DND-41 (cell line): ENCODE measurements at regions not wholly inside any gene's neighbourhood (a gene's known extent, or its start where the extent isn't known, plus 50 kb on each side); places are given as distances from the start of the nearest gene placed in this dataset.
"Not testable (repeated sequence)": the region's sequence is repeated elsewhere in the genome, so short reads cannot be mapped to it uniquely, and the experiment has no call there.

Source experiments
- EZH2 ChIP-seq: IDR thresholded peaks from 3 replicates; pipeline ENCODE4 v1.6.1; 2012; ENCODE audit warnings: borderline replicate concordance, low read depth, mild to moderate bottlenecking, moderate library complexity, low read length, inconsistent platforms; ENCODE audit not compliant: severe bottlenecking
- TF ChIP-seq, protein P1 (sequence below): IDR thresholded peaks from 2 replicates; pipeline ENCODE4 v1.5.1; 2012; ENCODE audit warnings: borderline replicate concordance, low read length, moderate library complexity, mild to moderate bottlenecking; ENCODE audit not compliant: poor library complexity, severe bottlenecking; ENCODE audit errors: extremely low read depth

- TF ChIP-seq, protein P1, sequence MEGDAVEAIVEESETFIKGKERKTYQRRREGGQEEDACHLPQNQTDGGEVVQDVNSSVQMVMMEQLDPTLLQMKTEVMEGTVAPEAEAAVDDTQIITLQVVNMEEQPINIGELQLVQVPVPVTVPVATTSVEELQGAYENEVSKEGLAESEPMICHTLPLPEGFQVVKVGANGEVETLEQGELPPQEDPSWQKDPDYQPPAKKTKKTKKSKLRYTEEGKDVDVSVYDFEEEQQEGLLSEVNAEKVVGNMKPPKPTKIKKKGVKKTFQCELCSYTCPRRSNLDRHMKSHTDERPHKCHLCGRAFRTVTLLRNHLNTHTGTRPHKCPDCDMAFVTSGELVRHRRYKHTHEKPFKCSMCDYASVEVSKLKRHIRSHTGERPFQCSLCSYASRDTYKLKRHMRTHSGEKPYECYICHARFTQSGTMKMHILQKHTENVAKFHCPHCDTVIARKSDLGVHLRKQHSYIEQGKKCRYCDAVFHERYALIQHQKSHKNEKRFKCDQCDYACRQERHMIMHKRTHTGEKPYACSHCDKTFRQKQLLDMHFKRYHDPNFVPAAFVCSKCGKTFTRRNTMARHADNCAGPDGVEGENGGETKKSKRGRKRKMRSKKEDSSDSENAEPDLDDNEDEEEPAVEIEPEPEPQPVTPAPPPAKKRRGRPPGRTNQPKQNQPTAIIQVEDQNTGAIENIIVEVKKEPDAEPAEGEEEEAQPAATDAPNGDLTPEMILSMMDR, result peak; percentile 61
- TF ChIP-seq EZH2, result not testable (repeated sequence)
Measured at GRCh38 chr14:106359157-106359887, 832.9 kb downstream of the TMEM121 start.
